ENCODE measurements at regions not wholly inside any gene's neighbourhood (a gene's known extent, or its start where the extent isn't known, plus 50 kb on each side); places are given as distances from the start of the nearest gene placed in this dataset.
"Not testable (repeated sequence)": the region's sequence is repeated elsewhere in the genome, so short reads cannot be mapped to it uniquely, and the experiment has no call there.

DNA sequence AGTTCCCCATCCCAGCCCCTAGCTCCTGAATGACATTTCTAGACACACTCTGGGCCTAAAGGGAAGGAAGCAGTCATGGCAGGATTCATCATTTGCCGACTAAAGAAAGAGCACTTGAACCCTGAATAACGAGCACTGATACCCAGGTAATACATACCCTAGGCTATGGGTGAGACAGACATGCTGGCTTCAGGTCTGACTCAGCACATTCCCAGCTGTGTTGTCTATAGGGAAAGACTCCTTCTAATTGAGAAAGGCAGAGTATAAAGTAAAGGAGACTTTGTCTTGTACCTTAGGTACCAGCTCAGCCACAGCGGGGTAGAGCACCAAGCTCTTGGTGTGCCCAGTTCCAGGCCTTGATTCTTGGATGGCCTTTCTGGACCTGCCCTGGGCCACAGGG lies 870.5 kb downstream of the PDCD6IP start:
- no peak overlapping the region for H3K4me3 ChIP-seq (ENCODE audit: low read length)
- no peak for DNase-seq (ENCODE audit: low read depth)
- TF ChIP-seq, protein P1, sequence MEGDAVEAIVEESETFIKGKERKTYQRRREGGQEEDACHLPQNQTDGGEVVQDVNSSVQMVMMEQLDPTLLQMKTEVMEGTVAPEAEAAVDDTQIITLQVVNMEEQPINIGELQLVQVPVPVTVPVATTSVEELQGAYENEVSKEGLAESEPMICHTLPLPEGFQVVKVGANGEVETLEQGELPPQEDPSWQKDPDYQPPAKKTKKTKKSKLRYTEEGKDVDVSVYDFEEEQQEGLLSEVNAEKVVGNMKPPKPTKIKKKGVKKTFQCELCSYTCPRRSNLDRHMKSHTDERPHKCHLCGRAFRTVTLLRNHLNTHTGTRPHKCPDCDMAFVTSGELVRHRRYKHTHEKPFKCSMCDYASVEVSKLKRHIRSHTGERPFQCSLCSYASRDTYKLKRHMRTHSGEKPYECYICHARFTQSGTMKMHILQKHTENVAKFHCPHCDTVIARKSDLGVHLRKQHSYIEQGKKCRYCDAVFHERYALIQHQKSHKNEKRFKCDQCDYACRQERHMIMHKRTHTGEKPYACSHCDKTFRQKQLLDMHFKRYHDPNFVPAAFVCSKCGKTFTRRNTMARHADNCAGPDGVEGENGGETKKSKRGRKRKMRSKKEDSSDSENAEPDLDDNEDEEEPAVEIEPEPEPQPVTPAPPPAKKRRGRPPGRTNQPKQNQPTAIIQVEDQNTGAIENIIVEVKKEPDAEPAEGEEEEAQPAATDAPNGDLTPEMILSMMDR (conservative IDR thresholded peaks at IDR 0.05; ENCODE audit: low read depth, low read length): no peak

DNA sequence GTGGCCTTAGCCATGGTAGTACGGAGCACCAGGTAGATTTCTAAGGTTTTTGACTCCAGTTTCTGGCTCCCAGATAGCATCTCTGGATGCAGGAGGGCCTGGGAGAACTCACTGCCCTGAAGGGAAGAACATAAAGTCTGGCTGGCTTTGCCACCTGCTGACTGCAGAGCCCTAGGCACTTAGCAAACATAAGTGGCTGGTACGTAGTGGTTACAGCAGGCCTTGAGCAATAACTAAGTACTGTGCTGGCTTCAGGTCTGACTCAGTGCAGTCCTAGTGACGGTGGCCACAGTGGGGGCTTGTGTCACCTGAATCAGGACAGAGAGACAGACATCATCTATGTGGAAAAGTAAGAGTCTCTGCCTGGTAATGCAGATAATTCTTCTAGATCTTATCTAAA lies 871.1 kb downstream of the PDCD6IP start:
- TF ChIP-seq, protein P1 (conservative IDR thresholded peaks at IDR 0.05; ENCODE audit: low read depth, low read length): no peak
- H3K4me3 ChIP-seq (ENCODE audit: low read length): no peak overlapping the region
- DNase-seq (ENCODE audit: low read depth): no peak

DNA sequence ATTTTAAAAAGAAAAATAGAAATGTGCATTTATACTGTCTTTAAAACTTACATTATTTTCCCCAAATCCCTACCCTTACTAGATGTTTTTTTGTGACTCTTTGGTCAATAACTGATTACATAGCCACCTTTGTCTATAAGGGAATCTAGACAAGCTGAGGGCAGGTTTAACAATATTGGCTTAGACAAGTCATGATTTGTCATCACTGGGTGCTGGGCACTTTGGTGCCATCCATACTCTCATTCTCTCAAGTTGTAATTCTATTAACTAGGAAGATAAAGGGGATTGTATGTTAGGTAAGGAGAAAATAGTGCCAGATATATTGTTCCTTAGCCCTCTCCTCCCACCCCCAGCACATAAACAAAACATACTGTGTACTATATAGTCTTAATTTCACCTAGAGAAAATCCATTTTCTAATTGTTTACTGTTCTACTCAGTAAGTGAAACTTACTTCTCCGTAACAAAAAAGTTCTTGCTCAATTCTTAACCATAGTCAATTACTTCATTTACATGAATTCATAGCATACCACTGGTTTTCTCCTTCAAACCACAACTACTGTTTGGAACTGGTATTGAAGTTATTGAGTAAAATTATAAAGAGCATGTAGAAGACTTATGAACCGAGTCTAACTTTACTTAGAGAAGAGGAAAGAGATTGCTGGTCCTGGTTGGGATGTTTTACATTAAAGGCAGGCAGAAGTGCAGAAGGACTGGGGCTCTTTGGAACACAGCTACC lies 877.1 kb downstream of the PDCD6IP start:
- TF ChIP-seq, protein P1 (conservative IDR thresholded peaks at IDR 0.05; ENCODE audit: low read depth, low read length): no peak
- no peak for DNase-seq (ENCODE audit: low read depth)
- no peak overlapping the region for H3K4me3 ChIP-seq (ENCODE audit: low read length)

DNA sequence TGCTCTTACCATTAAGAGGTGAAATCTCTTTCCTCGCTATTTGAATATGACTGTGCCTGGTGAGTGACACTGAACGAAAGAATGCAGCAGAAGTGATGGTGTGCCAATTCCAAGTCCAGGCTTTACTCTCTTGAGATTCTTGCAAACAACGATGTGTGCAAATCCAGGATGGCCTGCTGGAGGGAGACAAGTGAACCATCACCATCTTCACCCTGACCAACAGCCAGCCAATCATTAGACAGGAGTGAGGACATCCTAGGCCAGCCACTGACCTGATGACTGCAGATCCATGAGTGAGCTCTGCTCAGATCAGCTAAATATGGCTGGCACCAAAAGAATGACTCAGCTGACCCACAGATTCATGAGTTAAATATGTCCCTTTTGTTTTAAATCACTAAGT lies 878.0 kb downstream of the PDCD6IP start:
- H3K4me3 ChIP-seq (ENCODE audit: low read length): no peak overlapping the region
- no peak for DNase-seq (ENCODE audit: low read depth)
- TF ChIP-seq, protein P1 (conservative IDR thresholded peaks at IDR 0.05; ENCODE audit: low read depth, low read length): no peak

DNA sequence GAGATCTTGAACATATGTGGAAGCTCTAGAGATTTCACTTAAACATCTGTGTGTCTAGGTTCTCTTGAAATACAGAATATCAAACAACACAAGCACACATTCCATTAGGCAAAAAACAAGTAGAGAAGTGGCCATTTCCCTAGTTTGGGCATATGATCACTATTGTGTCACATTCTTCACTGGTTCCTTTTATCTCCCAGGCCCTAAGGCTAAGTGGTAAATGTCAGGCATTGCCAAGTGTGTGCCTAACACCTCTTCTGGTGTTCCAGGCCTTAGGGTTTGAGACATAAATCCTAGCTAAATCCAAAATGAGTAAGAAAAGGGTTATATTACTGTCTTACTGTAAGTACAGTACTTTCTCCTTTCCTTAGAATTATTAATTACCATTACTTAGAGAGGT lies 880.1 kb downstream of the PDCD6IP start:
- TF ChIP-seq, protein P1 (conservative IDR thresholded peaks at IDR 0.05; ENCODE audit: low read depth, low read length): no peak
- DNase-seq (ENCODE audit: low read depth): no peak
- H3K4me3 ChIP-seq (ENCODE audit: low read length): no peak overlapping the region

DNA sequence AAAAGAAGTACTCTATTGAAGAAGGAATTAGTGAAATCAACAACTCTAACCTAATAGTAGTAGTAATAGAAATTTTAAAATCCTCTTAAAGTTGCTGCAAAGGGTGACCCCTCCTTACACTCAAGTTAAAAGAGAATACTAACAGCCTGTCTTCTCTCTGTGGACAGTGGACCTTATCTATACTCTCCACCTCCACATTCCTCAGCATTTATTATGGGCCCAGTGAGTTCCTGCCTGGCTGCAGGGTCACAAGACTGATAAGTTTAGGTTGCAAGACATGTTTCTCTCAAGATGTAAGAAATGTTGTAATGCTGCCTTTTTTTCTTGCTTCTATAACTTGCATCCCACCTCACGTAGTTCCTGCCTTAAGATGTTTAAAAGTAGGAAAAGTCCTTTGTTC lies 880.6 kb downstream of the PDCD6IP start:
- DNase-seq (ENCODE audit: low read depth); H3K4me3 ChIP-seq (ENCODE audit: low read length): not testable (repeated sequence)

DNA sequence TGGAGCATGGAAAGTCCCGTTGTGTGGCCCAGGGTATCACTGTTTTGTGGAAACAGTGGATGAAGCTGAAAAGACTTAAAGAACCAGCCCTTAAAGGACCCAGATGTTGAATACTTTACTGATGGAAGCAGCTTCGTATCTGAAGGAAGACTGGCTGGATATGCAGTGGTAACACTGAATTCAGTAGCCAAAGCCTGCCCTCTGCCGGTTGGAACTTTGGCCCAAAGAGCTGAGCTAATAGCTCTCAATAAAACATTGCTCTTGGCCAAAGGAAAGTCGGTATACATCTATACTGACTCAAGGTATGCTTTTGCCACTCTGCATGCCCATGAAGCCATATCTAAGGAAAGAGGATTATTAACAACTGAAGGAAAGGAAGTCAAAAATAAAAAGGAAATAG lies 885.4 kb downstream of the PDCD6IP start:
- H3K4me3 ChIP-seq (ENCODE audit: low read length): no peak overlapping the region
- no peak for DNase-seq (ENCODE audit: low read depth)
- TF ChIP-seq, protein P1 (conservative IDR thresholded peaks at IDR 0.05; ENCODE audit: low read depth, low read length): peak; percentile 65

All from retinal pigment epithelial cell (primary cell).